HG02610 (cell line): ENCODE measurements at regions not wholly inside any gene's neighbourhood (a gene's known extent, or its start where the extent isn't known, plus 50 kb on each side); places are given as distances from the start of the nearest gene placed in this dataset.
A peak's percentile ranks its signal among the peaks of the same experiment; 100 is the strongest.

Experiments used
- ATAC-seq: cut with Tn5 transposase; IDR thresholded peaks from one replicate; pipeline ENCODE4 v1.9.1; 2021; ENCODE audit warnings: mild to moderate bottlenecking, moderate library complexity; ENCODE audit not compliant: unreplicated experiment

DNA sequence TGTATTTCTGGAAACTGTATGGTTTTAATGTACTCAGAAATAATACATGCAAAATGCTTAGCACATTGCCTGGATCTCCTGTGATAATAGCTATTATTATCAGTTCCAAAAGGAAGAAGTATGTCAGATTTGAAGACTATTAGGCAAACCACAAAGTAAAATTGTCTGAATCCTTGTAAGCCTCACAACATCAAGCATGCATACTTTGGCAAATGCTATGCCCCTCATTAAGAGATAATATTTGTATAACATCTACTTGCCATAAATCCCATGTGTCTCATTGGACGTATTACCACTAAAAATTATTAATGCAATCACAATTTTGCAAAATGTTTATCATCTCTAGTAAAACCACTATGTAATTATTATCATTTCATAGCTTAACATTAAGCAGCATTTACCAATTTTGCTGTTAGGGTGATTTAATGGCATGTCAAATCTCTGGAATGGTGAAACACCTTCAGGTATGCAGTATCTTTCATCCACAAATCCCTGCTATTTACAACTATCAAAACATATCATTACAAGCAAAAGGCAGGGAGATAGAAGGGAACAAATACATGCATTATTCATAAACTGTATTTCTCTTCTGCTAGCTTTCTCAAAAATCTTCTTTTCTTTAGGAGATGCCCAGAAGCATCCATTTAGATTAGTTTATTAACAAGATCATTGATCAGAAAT, 974.6 kb upstream of the RAG2 start:
- ATAC-seq = no peak

DNA sequence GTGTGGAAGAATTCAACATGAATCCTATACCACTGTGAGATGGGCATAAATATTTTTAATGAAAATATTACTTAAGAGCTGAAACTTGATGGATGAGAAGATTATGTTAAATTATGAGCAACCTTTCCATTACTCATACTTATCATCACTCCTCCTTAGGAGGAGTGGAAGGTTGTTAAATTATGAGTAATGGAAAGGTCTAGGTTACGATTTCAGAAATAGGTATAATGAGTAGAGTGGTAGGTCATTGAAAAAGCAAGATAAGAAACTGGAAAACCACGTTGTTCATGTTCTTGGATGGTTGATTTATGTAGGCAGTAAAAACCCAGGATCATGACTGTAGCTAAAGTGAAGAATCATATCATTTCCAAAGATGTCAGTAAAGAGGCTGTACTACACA, 973.2 kb upstream of the RAG2 start:
- no peak for ATAC-seq

DNA sequence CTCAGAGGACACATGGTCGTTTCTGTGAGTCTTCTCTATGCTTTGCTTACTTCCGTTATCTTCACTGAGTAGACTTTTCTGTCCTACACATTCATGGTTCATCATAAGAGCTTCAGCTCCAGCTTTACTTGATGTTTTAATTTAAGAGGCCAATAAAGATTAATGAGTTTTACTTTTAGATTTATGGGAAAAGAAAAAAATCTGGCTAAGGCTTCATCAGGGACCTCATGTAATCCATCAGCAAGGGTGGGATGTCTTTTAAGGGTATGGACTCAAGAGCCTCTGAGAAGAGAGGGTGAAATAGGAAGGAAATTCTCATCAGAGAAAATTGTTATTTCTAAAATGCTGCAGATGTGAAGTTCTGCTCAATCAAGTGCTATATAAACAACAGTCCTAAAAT, 963.0 kb upstream of the RAG2 start:
- no peak for ATAC-seq

DNA sequence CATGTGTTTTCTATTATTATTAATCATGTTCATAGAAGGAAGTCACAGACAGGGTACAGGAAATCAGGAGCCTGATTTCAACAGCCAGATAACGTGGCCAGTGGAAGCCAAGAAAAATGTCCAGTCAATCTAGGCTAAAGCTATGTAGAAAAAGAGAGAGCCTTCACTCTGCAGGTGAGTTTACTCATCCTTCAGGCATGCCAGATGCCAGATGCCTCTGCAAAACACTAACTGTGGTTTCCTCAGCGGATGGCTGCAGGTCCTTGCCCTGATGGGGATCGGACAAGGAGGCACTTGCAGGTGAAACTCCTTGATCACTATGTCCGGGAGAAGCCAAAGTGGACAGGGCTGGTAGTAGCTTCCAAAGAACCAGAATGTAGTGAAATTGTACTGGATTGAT, 962.3 kb upstream of the RAG2 start:
- no peak for ATAC-seq

DNA sequence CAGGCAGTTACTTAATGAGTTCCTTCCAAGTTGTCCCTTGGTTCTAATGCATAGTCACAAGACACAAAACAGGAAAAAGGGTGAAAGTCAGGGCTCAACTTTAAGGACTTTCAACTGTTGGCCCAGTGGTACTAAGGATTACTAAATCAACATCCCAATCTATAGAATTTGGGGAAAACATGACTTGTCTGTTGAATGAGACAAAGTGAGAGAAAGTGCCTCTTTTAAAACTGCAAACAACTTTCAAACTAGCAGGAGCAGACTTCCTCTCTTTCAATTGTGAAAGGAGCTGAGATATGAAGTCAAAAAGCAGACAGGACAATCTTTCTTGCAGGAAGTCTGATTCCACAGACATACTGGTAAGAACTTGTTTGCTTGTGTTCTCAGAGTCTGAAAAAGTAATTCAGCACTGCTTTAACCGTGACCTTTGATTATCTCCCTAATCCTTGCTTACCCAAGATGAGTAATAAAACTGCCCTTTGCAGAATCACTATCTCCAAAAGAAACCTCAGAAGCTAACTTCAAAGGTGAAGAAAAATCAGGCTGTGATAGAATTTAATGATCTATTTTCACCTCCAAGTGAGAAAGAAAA, 960.7 kb upstream of the RAG2 start:
- no peak for ATAC-seq

DNA sequence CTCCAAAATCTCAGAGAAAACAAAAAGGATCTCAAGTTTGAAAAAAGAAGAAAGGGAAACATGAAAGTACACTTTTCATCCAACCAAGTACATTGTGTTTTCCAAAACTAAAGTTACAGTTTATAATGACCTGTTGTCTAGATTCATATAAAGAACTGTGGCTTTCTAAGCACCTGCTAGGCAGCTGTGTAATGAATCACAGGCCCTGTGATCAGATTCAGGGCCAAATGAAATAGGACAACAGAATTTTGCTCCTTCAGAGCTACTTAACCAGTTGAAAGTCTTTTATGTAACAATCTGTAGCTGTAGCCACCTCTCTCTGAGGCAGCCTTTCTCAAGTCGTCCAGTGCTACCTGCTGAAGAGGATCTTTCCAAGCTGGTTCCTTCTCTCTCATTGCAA, 960.0 kb upstream of the RAG2 start:
- no peak for ATAC-seq

DNA sequence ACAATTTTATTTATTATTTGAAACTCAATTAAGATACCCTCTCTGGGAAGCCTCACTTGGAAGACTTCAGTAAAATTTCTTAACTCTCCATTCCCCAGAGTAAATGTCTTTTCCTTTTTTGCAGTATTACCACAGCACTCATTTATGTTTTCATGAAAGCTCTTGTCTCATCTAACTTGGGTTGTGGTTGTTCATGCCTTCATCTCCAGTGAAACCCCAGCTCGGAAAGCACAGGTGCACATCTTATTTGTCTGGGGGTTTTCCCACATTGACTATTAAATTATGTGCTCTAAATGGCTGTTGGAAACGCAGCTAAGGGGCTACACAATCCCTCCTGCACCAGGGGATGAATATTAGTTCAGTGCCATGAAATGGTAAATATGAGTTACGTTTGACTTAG, 954.2 kb upstream of the RAG2 start:
- no peak for ATAC-seq

DNA sequence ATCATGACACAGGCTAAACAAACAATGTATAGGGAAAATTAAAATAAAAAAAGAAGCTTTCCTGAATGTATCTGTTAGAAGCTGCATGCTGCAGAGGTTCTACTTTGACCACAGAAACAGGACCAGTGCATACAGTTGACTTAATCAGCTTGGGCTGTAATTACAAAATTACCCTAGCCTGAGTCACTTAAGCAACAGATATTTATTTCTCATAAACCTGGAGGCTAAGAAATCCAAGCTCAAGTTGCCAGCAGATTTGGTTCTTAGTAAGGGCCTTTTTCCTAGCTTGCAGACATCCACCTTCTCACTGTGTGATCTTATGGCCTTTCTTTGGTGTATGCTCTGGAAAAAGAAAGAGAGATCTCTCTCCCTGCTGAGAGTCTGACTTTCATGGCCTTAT, 946.5 kb upstream of the RAG2 start:
- no peak for ATAC-seq

DNA sequence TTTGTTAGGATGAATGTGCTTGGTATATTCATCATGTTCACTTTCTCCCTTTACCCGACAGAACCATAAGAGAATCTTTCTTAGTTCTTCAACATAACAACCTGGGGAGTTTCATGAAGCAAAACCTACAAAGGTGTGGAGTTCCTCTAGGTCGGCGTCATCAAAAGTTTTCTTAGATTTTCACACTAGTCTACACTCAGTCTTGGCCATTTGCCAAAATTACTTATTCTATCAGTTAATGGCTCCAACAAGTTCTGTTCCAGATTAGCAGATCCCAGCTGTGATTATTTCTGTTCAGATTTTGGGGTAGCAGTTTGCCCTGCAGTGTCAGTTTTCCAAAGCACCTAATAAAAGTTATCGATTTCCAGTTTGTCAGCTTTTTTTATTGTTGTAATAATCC, 935.8 kb upstream of the RAG2 start:
- ATAC-seq = no peak

DNA sequence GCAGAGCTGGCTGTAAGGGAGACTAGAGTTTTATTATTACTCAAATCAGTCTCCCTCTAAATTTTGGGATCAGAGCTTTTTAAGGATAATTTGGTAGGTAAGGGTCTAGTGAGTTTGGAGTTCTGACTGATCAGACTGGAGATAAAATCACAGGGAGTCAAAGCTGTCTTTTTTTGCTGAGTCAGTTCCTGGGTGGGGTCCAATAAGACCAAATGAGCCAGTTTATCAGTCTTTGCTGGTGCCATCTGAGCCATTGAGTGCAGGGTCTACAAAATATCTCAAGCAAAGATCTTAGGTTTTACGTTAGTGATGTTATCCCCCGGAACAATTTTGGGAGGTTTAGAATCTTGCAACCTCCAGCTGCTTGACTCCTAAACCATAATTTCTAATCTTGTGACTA, 935.1 kb upstream of the RAG2 start:
- ATAC-seq = no peak

DNA sequence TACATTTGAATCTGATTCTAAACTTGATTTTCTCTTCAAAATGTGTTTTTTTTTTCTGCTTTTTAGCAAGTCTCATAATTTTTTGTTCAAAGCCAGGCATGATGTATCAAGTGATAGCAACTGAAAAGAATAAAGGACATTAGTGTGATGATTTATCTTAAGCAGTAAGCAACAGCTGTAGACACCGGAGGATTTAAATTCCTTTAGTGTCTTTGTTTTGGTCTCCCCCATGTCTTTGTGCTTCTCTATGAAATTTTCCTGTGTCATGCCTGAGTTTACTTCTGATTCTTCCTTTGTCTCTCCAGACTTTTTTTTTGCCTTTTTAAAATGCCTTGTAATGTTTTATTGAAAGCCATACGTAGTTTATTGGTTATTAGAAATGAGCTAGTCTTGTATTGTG, 934.2 kb upstream of the RAG2 start:
- no peak for ATAC-seq

DNA sequence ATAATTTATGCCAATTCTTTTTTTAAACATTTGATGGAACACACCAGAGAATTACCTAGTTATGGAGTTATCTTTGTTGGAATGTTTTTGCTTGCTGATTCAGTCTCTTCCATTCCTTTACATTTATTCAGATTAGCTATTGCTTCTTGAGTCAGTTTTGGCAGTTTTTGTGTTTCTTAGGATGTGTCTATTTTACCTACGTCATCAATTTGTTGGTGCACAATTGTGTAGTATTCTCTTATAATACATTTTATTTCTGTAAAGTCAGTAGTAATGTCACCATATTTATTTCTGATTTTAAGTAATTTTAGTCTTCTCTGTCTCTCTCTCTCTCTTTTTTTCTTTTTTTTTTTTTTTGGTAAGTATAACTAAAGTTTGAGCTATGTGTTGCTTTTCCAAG, 929.5 kb upstream of the RAG2 start:
- no peak for ATAC-seq

DNA sequence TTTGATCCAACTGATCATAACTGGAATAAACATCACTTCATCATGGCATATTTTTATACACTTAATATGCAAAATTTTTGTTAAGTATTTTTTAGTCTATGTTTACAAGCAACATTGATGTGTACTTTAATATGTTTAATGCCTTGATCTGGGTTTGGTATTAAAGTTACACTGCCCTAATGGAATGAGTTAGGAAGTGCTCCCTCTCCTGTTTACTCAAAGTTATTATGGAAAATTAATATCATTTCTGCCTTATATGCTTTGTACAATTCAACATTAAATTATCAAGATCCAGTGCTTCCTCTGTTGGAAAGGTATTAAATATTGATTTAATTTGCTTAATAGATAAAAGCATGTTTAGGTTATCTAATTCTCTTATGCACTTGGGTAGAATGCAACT, 927.3 kb upstream of the RAG2 start:
- ATAC-seq = no peak

DNA sequence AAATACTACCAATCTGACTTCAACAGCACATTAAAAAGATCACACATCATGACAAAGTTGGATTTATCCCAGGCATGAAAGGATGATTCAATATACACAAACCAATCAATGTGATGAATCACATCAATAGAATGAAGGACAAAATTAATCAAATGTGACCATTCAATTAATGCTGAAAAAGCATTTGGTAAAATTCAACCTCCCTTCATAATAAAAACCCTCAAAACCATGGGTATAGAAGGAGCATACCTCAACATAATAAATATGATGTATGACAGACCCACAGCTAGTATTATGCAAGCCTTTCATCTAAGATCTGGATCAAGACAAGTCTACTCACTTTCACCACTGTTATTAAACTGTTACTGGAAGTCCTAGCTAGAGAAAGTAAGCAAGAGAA, 921.7 kb upstream of the RAG2 start:
- ATAC-seq = no peak

DNA sequence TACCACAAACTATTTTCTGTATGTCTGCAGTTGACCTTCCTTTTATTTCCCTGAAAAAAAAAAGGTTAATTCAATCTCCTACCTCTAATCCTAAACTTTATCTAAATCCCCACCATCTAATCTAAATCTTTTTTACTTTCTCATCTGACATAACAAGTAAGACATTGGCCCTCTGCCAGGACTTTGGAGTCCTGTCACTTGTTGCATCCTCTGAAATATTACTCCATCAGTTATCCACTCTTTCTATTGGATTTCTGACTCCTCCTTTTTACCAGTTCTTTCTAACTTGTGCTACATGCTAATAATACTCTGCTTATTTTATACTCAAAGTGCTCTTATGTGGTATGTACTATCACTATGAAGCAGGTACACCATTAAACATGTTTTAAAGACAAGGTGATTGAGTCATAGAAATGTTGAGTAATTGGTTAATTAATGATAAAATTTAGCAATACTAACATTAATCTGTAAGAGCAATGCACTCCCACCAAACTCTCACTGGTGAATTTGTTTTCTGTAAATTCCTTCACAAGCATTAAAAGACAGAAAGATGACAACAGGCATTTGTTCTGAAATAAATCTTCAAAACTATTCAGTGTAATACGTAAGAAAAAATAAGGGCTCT, 914.2 kb upstream of the RAG2 start:
- ATAC-seq = no peak

DNA sequence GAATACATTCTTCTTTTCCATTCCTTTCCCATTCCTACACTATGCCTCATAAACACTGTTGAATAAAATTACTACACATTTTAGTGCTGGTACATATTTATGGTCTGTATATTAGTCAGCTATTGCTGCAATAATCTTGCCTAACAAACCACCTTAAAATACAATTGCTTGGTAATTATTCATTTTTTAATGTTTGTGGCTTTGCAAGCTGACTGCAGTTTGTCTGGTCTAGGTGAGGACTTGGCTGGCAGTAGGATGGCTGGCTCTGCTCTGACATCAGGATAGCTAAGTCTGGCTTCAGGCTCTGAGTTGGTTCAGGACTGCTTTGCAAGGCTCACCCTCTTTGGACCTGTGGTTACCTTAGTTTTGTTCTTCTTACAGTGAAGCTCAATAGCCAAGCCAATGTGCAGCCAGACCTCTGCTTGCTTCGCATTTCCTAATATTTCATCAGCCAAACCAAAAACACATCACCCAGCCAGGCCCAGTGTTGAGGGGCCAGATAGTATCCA, 913.4 kb upstream of the RAG2 start:
- no peak for ATAC-seq

DNA sequence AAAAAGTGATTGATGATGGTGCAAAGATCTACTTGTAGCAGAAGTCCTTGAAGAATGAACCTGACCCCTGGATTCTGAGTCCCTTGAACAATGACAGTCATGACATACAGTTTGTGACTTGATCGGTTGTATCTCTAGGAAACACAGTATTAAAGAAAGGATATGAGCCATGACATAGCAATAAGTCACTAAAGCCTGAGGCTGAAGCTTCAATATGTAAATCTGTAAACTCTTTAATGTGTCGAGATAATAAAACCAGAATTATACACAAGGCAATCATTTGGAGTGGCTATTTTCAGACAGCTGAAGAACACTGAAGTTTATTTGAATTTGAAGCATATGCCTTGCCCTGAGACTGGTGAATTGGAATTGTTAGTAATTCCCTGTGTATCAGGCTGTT, 911.5 kb upstream of the RAG2 start:
- no peak for ATAC-seq

DNA sequence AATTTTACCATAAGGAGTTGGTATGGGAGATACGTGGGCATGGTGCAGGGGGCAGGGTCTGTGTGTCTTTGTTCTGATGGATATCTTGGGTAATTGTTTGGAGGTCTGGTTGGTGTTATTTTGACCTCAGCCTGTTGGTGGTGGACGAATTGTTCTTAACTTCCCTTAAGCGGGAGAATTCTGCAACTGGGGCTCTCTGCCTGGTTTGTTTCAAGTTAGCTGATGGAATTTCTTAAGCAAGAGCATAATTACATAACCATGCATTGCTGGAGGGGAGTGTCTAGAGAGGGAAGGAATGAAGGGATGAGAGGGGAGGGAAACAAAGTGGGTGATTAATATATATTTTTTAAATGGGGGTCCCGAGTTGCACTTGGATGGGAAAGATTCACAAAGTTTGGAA, 908.5 kb upstream of the RAG2 start:
- ATAC-seq = no peak

DNA sequence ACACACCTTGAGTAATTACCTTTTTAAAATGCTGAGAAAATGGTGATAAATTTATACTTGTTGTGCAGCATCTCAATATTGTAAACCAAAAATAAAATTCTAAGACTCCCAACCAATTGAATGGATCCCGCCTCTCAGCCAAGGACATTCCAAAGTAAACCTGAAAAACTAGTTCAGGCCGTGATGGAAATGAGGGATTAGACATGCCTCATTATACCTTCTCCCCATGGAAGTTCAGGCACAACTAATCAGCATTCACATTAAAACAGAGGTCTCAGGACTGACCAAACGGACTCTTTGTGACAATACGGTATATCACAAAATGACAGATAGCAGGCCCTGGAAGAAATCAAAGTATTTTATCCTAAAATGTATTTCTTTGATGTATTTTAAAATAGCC, 907.4 kb upstream of the RAG2 start:
- no peak for ATAC-seq

DNA sequence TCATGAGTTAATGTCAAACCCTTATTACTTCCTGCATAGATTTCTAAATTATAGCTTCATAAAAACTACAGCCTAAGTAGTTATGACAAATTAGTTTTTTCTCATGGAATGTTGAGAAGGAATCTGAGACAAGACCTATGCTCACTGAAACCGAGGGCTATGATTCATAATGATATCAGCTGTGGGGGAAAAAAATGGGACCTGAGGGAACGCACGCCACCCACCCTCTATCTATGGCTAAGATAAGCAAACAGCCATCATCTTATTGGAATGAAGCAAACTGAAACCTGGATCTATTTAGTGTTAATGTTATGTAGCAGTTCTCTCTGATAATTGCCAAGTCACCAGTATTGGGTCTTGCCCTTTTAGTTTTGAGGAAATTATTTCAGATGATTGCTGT, 906.9 kb upstream of the RAG2 start:
- ATAC-seq = no peak

DNA sequence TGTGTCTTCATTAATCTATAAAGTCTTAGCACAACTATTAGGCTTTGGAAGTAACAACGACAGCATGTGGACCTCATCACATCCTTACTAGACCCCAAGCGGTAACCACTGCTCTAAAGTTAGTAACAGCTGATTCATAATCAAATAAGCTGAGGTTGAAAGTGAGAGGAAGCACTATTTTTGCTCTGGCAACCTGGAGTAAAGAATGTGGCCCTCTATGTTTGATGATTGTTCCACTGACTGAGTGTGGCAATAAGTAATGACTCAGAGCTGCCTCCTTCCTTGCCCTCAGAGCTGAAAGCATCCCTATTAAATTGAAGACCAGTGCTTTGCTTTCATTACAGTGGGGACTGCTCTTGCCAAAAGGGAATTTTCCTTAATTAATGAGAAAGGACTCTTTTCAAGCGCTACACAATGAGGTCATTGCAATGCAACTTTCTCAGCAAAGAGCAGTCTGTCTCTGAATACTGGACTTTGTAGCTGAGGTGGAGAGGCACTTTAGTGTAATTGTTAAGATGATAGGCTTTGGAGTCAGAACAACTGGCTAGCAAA, 906.1 kb upstream of the RAG2 start:
- peak; percentile 95 for ATAC-seq

DNA sequence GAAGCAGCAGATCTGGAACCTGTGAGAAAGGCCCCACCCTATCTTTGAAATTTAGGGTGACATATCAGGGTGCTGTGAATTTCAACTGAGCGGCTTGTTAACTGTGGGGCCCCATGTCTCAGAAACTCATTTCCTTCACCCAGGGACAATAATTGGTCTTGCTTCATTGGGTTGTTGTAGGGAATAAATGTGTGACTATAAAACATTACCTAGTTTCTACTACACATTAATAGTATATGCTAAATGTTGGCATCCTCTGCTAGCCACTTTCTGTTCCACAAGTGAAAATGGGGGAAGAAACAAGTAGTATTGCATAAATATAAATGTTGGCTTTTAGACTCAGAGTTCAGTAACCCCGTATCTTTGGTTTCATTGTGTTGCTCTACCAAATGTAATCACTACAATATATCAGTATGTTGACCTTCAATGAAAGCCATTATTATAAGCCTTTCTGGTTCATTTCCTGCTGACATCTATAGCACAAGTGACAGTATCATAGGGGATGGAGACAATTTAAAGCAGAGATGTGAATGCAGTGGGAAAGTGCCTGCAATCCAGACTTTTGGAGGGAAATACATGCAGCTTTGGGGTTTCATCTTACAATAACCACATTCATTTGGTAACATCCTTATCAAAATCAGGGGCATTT, 905.5 kb upstream of the RAG2 start:
- peak; percentile 40 for ATAC-seq
